ENCODE measurements at regions not wholly inside any gene's neighbourhood (a gene's known extent, or its start where the extent isn't known, plus 50 kb on each side); places are given as distances from the start of the nearest gene placed in this dataset.

DNA sequence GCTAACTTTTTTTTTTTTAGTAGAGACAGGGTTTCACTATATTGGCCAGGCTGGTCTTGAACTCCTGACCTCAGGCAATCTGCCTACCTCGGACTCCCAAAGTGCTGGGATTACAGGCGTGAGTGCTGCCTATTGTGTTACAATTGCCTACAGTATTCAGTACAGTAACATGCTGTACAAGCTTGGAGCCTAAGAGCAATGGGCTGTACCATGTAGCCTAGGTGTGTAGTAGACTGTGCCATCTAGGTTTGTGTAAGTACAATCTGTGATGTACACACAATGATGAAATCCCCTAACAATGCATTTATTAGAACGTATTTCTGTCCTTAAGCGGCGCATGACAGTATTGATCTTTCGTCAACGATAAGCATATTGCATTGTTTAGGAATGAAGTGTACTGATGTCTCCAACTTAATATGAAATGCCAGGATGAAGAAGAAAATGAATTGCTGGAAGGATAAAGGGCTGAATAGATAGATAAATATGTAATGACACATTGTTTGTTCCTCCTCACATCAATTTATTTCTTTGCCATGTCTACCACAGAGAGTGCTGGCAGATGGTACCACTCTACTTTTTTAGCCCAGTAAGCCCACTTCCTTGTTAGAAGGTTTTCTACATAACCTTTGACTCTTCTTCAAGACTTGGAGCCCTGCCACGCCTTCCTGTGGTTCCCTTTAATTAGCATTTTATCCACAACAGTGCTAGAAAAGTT is 467.5 kb downstream of the VRK1 start:
- TF ChIP-seq FLYWCH1 (CRISPR knock-in tag; IDR thresholded peaks at IDR 0.05) (no peak), FOXA1 (IDR thresholded peaks at IDR 0.05) (no peak), FOXA1 (CRISPR knock-in tag; IDR thresholded peaks at IDR 0.05) (no peak), ZNF652 (CRISPR knock-in tag; IDR thresholded peaks at IDR 0.05; ENCODE audit: borderline replicate concordance, low read depth) (no peak), NR3C1 (CRISPR knock-in tag; IDR thresholded peaks at IDR 0.05) (no peak), ZNF720 (CRISPR knock-in tag; IDR thresholded peaks at IDR 0.05) (no peak), ZNF263 (CRISPR knock-in tag; IDR thresholded peaks at IDR 0.05) (no peak)
- TF ChIP-seq, protein P1, sequence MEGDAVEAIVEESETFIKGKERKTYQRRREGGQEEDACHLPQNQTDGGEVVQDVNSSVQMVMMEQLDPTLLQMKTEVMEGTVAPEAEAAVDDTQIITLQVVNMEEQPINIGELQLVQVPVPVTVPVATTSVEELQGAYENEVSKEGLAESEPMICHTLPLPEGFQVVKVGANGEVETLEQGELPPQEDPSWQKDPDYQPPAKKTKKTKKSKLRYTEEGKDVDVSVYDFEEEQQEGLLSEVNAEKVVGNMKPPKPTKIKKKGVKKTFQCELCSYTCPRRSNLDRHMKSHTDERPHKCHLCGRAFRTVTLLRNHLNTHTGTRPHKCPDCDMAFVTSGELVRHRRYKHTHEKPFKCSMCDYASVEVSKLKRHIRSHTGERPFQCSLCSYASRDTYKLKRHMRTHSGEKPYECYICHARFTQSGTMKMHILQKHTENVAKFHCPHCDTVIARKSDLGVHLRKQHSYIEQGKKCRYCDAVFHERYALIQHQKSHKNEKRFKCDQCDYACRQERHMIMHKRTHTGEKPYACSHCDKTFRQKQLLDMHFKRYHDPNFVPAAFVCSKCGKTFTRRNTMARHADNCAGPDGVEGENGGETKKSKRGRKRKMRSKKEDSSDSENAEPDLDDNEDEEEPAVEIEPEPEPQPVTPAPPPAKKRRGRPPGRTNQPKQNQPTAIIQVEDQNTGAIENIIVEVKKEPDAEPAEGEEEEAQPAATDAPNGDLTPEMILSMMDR (CRISPR knock-in tag; IDR thresholded peaks at IDR 0.05): no peak
- TF ChIP-seq, protein P2, sequence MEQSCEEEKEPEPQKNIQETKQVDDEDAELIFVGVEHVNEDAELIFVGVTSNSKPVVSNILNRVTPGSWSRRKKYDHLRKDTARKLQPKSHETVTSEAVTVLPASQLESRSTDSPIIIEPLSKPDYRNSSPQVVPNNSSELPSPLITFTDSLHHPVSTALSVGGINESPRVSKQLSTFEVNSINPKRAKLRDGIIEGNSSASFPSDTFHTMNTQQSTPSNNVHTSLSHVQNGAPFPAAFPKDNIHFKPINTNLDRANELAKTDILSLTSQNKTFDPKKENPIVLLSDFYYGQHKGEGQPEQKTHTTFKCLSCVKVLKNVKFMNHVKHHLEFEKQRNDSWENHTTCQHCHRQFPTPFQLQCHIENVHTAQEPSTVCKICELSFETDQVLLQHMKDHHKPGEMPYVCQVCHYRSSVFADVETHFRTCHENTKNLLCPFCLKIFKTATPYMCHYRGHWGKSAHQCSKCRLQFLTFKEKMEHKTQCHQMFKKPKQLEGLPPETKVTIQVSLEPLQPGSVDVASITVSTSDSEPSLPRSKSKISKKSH (CRISPR knock-in tag; IDR thresholded peaks at IDR 0.05; ENCODE audit: borderline replicate concordance): no peak
- TF ChIP-seq, protein P3, sequence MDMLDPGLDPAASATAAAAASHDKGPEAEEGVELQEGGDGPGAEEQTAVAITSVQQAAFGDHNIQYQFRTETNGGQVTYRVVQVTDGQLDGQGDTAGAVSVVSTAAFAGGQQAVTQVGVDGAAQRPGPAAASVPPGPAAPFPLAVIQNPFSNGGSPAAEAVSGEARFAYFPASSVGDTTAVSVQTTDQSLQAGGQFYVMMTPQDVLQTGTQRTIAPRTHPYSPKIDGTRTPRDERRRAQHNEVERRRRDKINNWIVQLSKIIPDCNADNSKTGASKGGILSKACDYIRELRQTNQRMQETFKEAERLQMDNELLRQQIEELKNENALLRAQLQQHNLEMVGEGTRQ (IDR thresholded peaks at IDR 0.05; ENCODE audit: low read depth, low read length): no peak
- TF ChIP-seq, protein P3 (CRISPR knock-in tag; IDR thresholded peaks at IDR 0.05; ENCODE audit: borderline replicate concordance): no peak
- TF ChIP-seq, protein P4, sequence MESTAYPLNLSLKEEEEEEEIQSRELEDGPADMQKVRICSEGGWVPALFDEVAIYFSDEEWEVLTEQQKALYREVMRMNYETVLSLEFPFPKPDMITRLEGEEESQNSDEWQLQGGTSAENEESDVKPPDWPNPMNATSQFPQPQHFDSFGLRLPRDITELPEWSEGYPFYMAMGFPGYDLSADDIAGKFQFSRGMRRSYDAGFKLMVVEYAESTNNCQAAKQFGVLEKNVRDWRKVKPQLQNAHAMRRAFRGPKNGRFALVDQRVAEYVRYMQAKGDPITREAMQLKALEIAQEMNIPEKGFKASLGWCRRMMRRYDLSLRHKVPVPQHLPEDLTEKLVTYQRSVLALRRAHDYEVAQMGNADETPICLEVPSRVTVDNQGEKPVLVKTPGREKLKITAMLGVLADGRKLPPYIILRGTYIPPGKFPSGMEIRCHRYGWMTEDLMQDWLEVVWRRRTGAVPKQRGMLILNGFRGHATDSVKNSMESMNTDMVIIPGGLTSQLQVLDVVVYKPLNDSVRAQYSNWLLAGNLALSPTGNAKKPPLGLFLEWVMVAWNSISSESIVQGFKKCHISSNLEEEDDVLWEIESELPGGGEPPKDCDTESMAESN (CRISPR knock-in tag; conservative IDR thresholded peaks at IDR 0.05): no peak

Data from HepG2 (cell line).